T-cell (primary cell): ENCODE measurements at regions not wholly inside any gene's neighbourhood (a gene's known extent, or its start where the extent isn't known, plus 50 kb on each side); places are given as distances from the start of the nearest gene placed in this dataset.

Experiments
- ATAC-seq, 4 experiments: fragments of 200-7000 bp in 3 of 4; fragments of 150-1000 bp in 1 of 4; cut with Tn5 transposase; replicated peaks in 1 of 4; 1 replicate in 3 of 4; 2 replicates in 1 of 4; pipeline ENCODE4 v1.10.0; 2021; ENCODE audit warnings: moderate library complexity in 3 of 4, mild to moderate bottlenecking in 2 of 4, moderate number of reproducible peaks in 1 of 4
- CTCF ChIA-PET, 2 donors: fragments of 300-600 bp; sonication (Branson Sonifier 250); formaldehyde crosslinking; loops; one replicate each; lab custom pipeline; 2022; ENCODE audit warnings: antibody characterized with exemption in 2 of 2; lab: Charles Lee
- POLR2A ChIA-PET, 2 donors: fragments of 300-600 bp; sonication (Branson Sonifier 250); formaldehyde crosslinking; loops; one replicate each; lab custom pipeline; 2022; ENCODE audit warnings: antibody characterized with exemption in 2 of 2; lab: Charles Lee
- DNase-seq, 35 experiments: peaks; one replicate each; pipeline versions ENCODE4 v3.0.0 to v3.0.0-alpha.2; 2013 to 2023
- H3K27ac ChIP-seq: one replicate; pipeline ENCODE4 v1.5.1; 2013; ENCODE audit warnings: low read length
- H3K27me3 ChIP-seq, 2 experiments: replicated peaks in 1 of 2; 1 replicate in 1 of 2; 2 replicates in 1 of 2; pipeline versions ENCODE4 v1.6.1 to v1.7.0; 2013; ENCODE audit warnings: low read length in 1 of 2, mixed read lengths in 1 of 2; ENCODE audit not compliant: control insufficient read depth in 2 of 2, insufficient read depth in 2 of 2; ENCODE audit errors: extremely low read depth in 1 of 2
- H3K36me3 ChIP-seq, 2 donors: 1 replicate in 1 of 2; 2 replicates in 1 of 2; pipeline versions ENCODE4 v1.6.1 to v1.7.0; 2013; ENCODE audit warnings: low read length in 1 of 2; ENCODE audit not compliant: control insufficient read depth in 2 of 2, insufficient read depth in 1 of 2; ENCODE audit errors: extremely low read depth in 1 of 2
- H3K4me1 ChIP-seq, 2 experiments: 1 replicate in 1 of 2; 2 replicates in 1 of 2; pipeline versions ENCODE4 v1.6.1 to v1.7.0; 2013; ENCODE audit warnings: low read length in 2 of 2, mixed read lengths in 1 of 2; ENCODE audit not compliant: insufficient read depth in 2 of 2, control insufficient read depth in 1 of 2; ENCODE audit errors: extremely low read depth in 1 of 2
- H3K4me3 ChIP-seq, 2 donors: 1 replicate in 1 of 2; 2 replicates in 1 of 2; pipeline versions ENCODE4 v1.5.1 to v1.7.0; 2013; ENCODE audit warnings: mild to moderate bottlenecking in 2 of 2, low read length in 1 of 2, moderate library complexity in 1 of 2; ENCODE audit not compliant: control insufficient read depth in 1 of 2; ENCODE audit errors: extremely low read depth in 1 of 2
- H3K9me3 ChIP-seq: 2 replicates; pipeline ENCODE4 v1.7.0; 2013
- H3K27ac Mint-ChIP-seq, 2 donors: one replicate each; pipeline ENCODE4 v1.8.0; 2020 to 2021; ENCODE audit warnings: mild to moderate bottlenecking in 2 of 2, mixed read lengths in 2 of 2
- H3K27me3 Mint-ChIP-seq, 2 donors: one replicate each; pipeline ENCODE4 v1.8.0; 2021 to 2022; ENCODE audit warnings: mixed read lengths in 2 of 2
- H3K36me3 Mint-ChIP-seq: one replicate; pipeline ENCODE4 v1.8.0; 2021; ENCODE audit warnings: mixed read lengths
- H3K4me1 Mint-ChIP-seq, 3 donors: one replicate each; pipeline ENCODE4 v1.8.0; 2020 to 2022; ENCODE audit warnings: mixed read lengths in 3 of 3, mild to moderate bottlenecking in 1 of 3
- H3K4me3 Mint-ChIP-seq, 3 donors: one replicate each; pipeline ENCODE4 v1.8.0; 2020 to 2022; ENCODE audit warnings: mild to moderate bottlenecking in 3 of 3, mixed read lengths in 3 of 3, moderate library complexity in 3 of 3
- H3K9me3 Mint-ChIP-seq, 3 donors: one replicate each; pipeline ENCODE4 v1.8.0; 2020 to 2022; ENCODE audit warnings: mixed read lengths in 3 of 3
- WGBS: methylation state at CpG from one replicate; pipeline ENCODE4 v1.1.5; 2013; ENCODE audit warnings: missing lambda C conversion rate; ENCODE audit not compliant: insufficient coverage; 5-methylcytosine and 5-hydroxymethylcytosine counted together

- DNase-seq (no peak), ATAC-seq (no peak)
- peaks cover 0 to 8% (median 3%) of the 10 kb centered on the region in 3 donors for H3K9me3 Mint-ChIP-seq
- Histone ChIP-seq H3K9me3 (no peaks in the 10 kb centered on the region), H3K4me3 (no peak overlapping the region), H3K27me3 (no peaks in the 10 kb centered on the region), H3K4me1 (no peaks in the 10 kb centered on the region), H3K36me3 (no peaks in the 10 kb centered on the region), H3K27ac (no peak overlapping the region)
- H3K27me3 Mint-ChIP-seq = no peaks in the 10 kb centered on the region
- no peak overlapping the region for H3K27ac Mint-ChIP-seq
- ChIA-PET CTCF (no interaction called here), POLR2A (no interaction called here)
- H3K4me3 Mint-ChIP-seq = no peak overlapping the region
- no CpG with 5 or more reads among the region's 2 CpGs for WGBS
- no peaks in the 10 kb centered on the region for H3K36me3 Mint-ChIP-seq
- H3K4me1 Mint-ChIP-seq = no peaks in the 10 kb centered on the region
These were observed 448.4 kb upstream of the MANEA start for GRCh38 chr6:95128947-95129346.

GRCh38 chr6:95133578-95133977, 443.8 kb upstream of the MANEA start:
- no peaks in the 10 kb centered on the region for H3K27me3 Mint-ChIP-seq
- DNase-seq (no peak), ATAC-seq (no peak)
- no peaks in the 10 kb centered on the region for H3K36me3 Mint-ChIP-seq
- no peaks in the 10 kb centered on the region for H3K9me3 ChIP-seq
- H3K9me3 Mint-ChIP-seq = peaks cover 0 to 4% (median 0%) of the 10 kb centered on the region in 3 donors
- H3K36me3 ChIP-seq = no peaks in the 10 kb centered on the region
- H3K27ac Mint-ChIP-seq = no peak overlapping the region
- no peaks in the 10 kb centered on the region for H3K4me1 Mint-ChIP-seq
- no peaks in the 10 kb centered on the region for H3K27me3 ChIP-seq
- no CpG with 5 or more reads among the region's 5 CpGs for WGBS
- CTCF ChIA-PET = no interaction called here
- POLR2A ChIA-PET = no interaction called here
- no peak overlapping the region for H3K4me3 Mint-ChIP-seq
- no peak overlapping the region for H3K4me3 ChIP-seq
- H3K4me1 ChIP-seq = no peaks in the 10 kb centered on the region
- no peak overlapping the region for H3K27ac ChIP-seq

GRCh38 chr6:95135182-95135581, 442.2 kb upstream of the MANEA start:
- DNase-seq = no peak
- no CpG with 5 or more reads among the region's 1 CpG for WGBS
- POLR2A ChIA-PET = no interaction called here
- H3K4me3 Mint-ChIP-seq = no peak overlapping the region
- no peaks in the 10 kb centered on the region for H3K9me3 Mint-ChIP-seq
- Histone ChIP-seq H3K4me3 (no peak overlapping the region), H3K27me3 (no peaks in the 10 kb centered on the region), H3K27ac (no peak overlapping the region), H3K4me1 (no peaks in the 10 kb centered on the region), H3K36me3 (no peaks in the 10 kb centered on the region), H3K9me3 (no peaks in the 10 kb centered on the region)
- H3K4me1 Mint-ChIP-seq = no peaks in the 10 kb centered on the region
- H3K27me3 Mint-ChIP-seq = no peaks in the 10 kb centered on the region
- no peaks in the 10 kb centered on the region for H3K36me3 Mint-ChIP-seq
- CTCF ChIA-PET = no interaction called here
- no peak overlapping the region for H3K27ac Mint-ChIP-seq
- no peak for ATAC-seq

GRCh38 chr6:95142101-95142500, 435.2 kb upstream of the MANEA start:
- no peaks in the 10 kb centered on the region for H3K27me3 Mint-ChIP-seq
- CTCF ChIA-PET = no interaction called here
- no peak overlapping the region for H3K27ac Mint-ChIP-seq
- no peak for ATAC-seq
- Histone ChIP-seq H3K4me1 (no peaks in the 10 kb centered on the region), H3K4me3 (no peak overlapping the region), H3K9me3 (no peaks in the 10 kb centered on the region), H3K27ac (no peak overlapping the region), H3K27me3 (no peaks in the 10 kb centered on the region), H3K36me3 (no peaks in the 10 kb centered on the region)
- no peak overlapping the region for H3K4me3 Mint-ChIP-seq
- no CpG with 5 or more reads among the region's 2 CpGs for WGBS
- POLR2A ChIA-PET = no interaction called here
- H3K4me1 Mint-ChIP-seq = no peaks in the 10 kb centered on the region
- no peak for DNase-seq
- no peaks in the 10 kb centered on the region for H3K36me3 Mint-ChIP-seq
- no peaks in the 10 kb centered on the region for H3K9me3 Mint-ChIP-seq

GRCh38 chr6:95142661-95143335, 434.5 kb upstream of the MANEA start:
- no CpG with 5 or more reads among the region's 1 CpG for WGBS
- no peaks in the 10 kb centered on the region for H3K9me3 Mint-ChIP-seq
- Histone ChIP-seq H3K4me3 (no peak overlapping the region), H3K4me1 (no peaks in the 10 kb centered on the region), H3K9me3 (no peaks in the 10 kb centered on the region), H3K27ac (no peak overlapping the region), H3K27me3 (no peaks in the 10 kb centered on the region), H3K36me3 (no peaks in the 10 kb centered on the region)
- ATAC-seq (no peak), DNase-seq (no peak)
- POLR2A ChIA-PET = no interaction called here
- CTCF ChIA-PET = no interaction called here
- no peak overlapping the region for H3K27ac Mint-ChIP-seq
- H3K4me1 Mint-ChIP-seq = no peaks in the 10 kb centered on the region
- no peaks in the 10 kb centered on the region for H3K27me3 Mint-ChIP-seq
- H3K36me3 Mint-ChIP-seq = no peaks in the 10 kb centered on the region
- no peak overlapping the region for H3K4me3 Mint-ChIP-seq

GRCh38 chr6:95143408-95144180, 433.7 kb upstream of the MANEA start:
- H3K9me3 Mint-ChIP-seq = no peaks in the 10 kb centered on the region
- Histone ChIP-seq H3K27ac (no peak overlapping the region), H3K36me3 (no peaks in the 10 kb centered on the region), H3K27me3 (no peaks in the 10 kb centered on the region), H3K4me1 (no peaks in the 10 kb centered on the region), H3K9me3 (no peaks in the 10 kb centered on the region), H3K4me3 (no peak overlapping the region)
- no peaks in the 10 kb centered on the region for H3K27me3 Mint-ChIP-seq
- no peaks in the 10 kb centered on the region for H3K36me3 Mint-ChIP-seq
- ChIA-PET POLR2A (no interaction called here), CTCF (no interaction called here)
- no peaks in the 10 kb centered on the region for H3K4me1 Mint-ChIP-seq
- 72% methylated on average over 2 of the region's 5 CpGs for WGBS
- no peak overlapping the region for H3K27ac Mint-ChIP-seq
- DNase-seq = no peak
- no peak for ATAC-seq
- no peak overlapping the region for H3K4me3 Mint-ChIP-seq
